G401 (cell line): ENCODE measurements at regions not wholly inside any gene's neighbourhood (a gene's known extent, or its start where the extent isn't known, plus 50 kb on each side); places are given as distances from the start of the nearest gene placed in this dataset.
"Not testable (repeated sequence)": the region's sequence is repeated elsewhere in the genome, so short reads cannot be mapped to it uniquely, and the experiment has no call there.

Experiments
- DNase-seq: peaks from one replicate; pipeline ENCODE4 v3.0.0-alpha.2; 2015; ENCODE audit warnings: low spot score
- in situ Hi-C: cut with HindIII; loops from 2 replicates; pipeline ENCODE4 v1.10.0; 2016; ENCODE audit warnings: low sequenced_read_pairs, mixed read lengths

DNA sequence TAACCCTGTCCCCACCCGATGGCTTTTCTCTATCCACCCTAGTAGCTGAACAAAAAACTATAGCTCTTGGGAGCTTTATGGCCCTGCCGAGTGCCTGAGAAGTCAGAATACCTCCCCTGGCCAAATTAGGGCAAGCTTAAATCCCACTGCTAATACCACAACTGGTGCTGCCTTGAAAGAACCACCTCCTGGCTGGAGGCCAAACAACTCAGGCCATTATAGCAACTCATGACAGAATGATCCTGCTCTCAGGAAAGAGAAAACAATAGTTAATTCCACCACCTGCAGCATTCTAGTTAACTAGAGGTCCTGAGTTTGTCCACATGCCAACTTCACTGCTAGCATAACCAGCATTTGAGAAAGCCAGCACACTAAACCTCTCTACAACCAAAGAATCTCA is 123.2 kb downstream of the RTP4 start:
- in situ Hi-C loops: no loop called here
- no peak for DNase-seq

DNA sequence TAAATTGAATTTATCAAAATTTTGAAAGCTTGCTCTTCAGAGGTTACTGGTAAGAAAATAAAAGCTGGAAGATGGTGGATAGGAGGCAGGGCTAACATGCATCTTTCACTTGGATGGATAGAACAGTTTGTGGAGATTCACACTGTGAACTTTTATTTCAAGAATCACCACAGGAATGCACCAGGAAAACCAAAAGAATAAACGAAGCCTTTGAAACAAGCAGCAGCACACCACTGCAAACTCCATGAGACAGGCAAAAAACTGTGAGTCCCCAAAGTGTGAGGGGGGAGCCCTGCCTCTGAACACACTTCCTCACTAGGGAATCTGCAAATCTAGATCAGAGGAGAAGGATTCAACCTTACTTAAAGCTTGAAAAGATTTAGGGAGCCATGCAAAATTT is 122.2 kb downstream of the RTP4 start:
- no peak for DNase-seq
- in situ Hi-C loops: no loop called here

DNA sequence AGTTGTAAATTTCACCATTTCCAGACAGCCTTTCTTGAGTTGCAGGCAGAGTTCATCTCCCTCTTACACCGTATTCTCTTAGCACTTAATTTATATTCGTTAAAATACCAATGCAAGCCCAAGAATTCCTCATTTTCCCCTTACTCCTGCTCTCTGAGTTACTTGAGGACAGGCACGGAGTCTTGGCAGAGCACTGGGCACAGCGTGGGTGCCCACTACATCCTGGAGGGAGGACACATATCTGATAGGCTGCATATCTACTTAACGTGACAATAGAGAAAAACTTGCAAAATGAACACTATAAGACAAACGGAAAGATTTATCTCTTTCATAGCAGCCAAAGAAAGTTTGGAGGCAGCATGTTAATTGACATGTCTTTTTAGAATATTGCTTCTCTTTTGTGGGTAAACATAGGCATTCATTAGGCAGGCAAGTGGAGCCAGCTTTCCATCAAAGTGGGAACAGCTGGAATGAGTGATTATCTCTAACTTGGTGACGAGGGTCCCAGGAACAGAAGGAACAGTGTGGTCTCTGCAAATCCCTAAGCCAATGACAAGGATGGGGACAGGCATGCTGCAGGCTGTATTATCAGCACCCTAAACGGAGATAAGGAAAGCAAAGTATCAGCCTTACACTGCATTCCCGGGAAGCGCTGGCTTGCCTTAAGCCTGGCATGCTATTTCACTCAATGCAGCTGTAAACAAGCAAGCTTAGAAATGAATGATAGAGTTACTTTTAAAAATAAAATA is 116.5 kb downstream of the RTP4 start:
- in situ Hi-C loops: no loop called here
- no peak for DNase-seq

DNA sequence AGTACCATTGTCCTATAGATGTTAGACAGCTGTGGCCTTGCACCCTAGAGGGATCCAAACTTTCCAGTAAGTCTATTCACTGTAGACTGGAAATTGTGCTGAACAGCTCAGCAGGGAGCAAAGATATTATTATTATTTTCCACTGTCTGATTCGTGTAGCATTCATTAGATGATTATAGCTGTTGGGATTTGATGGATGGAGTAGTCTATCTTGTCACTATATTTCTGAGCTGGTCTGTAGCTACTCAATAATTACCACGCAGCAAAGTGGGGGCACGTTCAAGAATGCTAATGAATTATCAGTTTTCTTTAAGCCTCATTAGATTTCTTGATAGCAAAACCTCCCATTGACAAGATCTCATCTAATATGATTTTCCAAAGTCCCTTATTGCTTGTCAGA is 113.2 kb downstream of the RTP4 start:
- no peak for DNase-seq
- in situ Hi-C loops: no loop called here

DNA sequence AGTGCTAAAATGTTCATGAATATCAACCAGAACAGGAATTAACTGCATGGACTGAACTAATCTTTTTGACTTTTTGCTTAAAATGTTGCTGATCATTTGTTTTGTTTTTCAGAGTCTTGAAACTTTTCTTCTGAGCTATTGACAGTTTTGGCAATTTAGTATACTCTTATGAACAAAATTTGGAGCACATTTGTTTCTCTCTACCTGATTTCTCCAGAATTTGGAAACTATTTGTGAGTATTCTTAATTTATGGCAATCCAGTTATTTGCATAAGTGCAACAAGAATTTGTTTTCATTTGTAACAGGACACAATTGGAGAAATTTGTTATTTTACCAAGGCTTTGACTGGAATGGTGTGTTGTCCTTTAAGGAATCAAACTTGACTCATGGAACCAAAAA is 107.4 kb downstream of the RTP4 start:
- in situ Hi-C loops, DNase-seq: not testable (repeated sequence)

DNA sequence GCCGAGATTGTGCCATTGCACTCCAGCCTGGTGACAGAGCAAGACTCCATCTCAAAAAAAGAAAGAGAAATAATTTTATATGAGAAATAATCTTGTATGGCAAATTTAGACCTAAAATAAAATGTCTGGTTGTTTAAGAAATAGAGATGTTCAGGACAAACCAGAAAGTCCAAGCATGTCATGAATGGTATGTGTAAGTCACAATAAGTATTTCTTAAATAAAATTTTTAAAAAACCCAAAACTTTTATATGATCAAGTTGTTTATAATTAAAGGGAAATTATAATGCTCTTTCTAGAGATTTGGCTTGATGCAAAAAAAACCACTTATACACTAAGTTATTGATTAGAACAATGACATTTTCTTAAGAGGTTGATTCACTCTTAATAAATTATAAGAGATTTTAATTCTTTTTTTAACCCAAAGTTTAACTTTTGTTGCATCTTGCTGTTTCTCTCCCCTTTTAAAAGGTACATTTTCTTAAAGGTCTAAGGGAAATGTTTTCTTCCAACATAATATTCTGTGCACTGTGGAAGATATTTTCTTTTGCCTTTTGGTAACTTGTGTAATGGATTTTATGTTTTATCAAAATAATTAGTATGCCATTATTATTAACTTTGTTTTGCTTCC is 105.7 kb downstream of the RTP4 start:
- in situ Hi-C loops: no loop called here

DNA sequence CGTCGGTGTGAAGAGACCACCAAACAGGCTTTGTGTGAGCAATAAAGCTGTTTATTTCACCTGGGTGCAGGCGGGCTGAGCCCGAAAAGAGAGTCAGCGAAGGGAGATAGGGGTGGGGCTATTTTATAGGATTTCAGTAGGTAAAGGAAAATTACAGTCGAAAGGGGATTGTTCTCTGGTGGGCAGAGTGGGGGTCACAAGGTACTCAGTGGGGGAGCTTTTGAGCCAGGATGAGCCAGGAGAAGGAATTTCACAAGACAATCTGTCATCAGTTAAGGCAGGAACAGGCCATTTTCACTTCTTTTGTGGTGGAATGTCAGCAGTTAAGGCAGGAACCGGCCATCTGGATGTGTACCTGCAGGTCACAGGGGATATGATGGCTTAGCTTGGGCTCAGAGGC is 98.1 kb downstream of the RTP4 start:
- DNase-seq, in situ Hi-C loops: not testable (repeated sequence)

More for the DNA sequence above, 105.7 kb downstream of the RTP4 start:
- DNase-seq: no peak

DNA sequence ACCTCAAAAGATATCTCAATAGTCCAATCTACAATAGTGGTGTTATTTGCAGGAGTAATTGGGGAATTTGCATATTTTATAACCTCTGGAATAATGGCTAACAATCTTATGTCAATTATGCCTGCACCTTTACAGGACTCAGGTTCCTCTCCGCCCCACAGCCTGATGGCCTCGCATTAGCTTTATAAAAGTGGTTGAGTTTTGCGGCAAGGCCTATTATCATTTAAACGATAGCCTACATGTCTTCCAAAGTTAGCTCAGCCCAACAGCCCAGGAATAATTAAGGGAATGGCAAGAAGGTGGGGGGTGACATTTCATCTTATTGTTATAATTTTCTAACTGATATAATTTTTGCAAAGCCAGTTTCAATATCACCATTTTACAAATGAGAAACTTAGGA is 97.3 kb downstream of the RTP4 start:
- no peak for DNase-seq
- in situ Hi-C loops: no loop called here

DNA sequence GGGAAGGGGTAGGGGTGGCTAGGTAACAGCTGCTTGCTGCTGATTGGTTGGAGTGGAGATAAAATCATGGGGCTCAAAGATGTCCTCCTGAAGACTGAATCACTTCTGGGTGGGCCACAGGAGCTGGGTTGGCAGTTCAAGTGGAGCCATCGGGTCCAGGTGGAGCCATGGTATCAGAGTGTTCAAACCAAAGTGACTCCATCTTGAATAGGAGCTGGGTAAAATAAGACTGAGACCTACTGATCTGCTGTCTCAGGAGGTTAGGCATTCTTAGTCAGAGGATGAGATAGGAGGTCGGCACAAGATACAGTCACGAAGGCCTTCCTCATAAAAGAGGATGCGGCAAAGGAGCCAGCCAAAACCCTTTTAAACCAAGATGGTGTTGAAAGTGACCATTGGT is 96.5 kb downstream of the RTP4 start:
- DNase-seq: no peak
- in situ Hi-C loops: no loop called here

DNA sequence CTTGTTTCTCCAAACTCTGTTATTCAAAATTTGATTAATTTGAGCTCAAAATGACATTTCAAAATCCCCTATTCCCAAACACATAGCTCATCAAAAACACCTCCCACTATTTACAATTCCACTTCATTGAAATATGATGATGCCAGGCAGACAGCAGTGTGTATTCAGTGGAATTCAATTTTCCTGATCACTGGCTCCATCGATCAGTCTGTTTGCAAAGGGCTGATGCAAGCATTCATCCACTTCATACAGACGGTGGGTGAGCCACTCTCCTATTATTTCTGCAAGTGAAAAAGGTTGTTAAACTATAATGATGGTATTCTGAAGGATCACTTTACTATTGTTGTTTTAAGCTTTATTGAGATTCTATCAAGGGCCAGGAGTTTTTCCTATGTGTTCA is 90.7 kb downstream of the RTP4 start:
- in situ Hi-C loops: no loop called here
- no peak for DNase-seq

DNA sequence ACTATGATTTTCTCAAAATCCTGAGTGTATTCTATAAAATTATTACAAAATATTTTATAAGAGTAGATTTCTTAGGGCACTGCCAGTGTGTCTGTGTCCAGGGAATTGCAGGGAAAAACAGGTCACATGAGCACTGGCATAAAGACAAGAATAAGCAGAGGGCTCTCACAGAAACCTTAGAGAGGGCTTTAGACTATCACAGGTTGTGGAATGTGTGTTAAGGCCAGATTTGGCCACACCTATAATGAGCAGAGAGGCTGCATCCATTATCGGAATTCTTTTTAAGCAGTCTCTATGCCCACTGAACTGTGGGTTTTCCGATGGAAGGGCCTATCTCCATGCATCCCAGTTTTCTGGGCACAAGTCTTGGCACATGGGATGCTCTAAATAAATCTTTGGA is 90.2 kb downstream of the RTP4 start:
- in situ Hi-C loops: no loop called here
- DNase-seq: no peak

DNA sequence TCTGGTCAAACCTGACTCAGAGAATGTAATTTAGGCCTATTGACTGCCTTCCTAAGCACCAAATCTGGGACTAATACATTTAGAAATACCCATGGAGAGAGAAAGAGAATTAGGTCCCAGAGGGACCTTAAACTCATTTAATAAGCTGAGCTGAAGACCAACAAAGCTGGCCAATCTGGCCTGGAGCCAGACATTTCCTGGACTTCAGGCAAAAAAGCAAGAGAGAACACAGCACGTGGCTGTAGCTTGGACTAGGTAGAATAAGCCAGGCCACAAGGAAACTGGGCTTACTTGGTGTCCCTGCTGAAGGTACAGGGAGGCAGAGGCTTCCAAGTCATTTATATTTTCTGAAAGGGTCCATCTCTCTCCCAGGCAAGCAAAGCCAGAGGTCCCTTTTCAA is 88.1 kb downstream of the RTP4 start:
- peak; percentile 33 for DNase-seq
- in situ Hi-C loops: no loop called here

DNA sequence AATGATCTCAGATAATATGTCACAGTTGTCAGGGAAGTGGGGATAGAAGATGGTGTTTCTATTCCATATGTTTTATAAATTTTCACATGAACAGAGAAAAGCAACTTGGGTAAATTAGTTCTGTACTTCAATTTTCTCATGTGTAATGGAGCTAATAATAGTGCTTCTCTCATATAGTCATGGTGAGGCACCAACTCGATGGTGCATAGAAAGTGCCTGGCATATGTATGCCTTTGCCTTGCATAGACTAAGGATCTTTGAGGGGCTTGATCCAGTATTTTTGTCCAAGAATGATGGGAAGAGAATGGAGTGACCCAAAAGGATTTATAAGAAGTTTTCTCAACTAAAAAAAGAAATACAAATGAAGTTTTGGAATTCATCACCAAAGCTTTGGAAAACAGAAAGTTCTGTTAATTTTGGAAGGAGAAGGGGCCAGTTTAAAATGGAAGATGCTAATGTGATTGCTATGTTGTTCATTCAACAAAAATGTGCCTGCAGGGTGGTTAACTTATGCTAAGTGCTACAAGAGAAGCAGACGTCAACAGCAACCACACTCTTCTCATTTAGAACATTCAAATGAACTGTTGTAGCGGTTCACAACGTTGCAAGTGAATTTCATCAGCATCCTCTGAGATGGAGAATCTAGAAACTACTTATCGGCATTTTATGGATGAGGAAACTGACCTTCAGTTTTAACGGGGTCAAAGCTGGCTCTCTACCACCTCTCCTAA is 86.1 kb downstream of the RTP4 start:
- in situ Hi-C loops: no loop called here

DNA sequence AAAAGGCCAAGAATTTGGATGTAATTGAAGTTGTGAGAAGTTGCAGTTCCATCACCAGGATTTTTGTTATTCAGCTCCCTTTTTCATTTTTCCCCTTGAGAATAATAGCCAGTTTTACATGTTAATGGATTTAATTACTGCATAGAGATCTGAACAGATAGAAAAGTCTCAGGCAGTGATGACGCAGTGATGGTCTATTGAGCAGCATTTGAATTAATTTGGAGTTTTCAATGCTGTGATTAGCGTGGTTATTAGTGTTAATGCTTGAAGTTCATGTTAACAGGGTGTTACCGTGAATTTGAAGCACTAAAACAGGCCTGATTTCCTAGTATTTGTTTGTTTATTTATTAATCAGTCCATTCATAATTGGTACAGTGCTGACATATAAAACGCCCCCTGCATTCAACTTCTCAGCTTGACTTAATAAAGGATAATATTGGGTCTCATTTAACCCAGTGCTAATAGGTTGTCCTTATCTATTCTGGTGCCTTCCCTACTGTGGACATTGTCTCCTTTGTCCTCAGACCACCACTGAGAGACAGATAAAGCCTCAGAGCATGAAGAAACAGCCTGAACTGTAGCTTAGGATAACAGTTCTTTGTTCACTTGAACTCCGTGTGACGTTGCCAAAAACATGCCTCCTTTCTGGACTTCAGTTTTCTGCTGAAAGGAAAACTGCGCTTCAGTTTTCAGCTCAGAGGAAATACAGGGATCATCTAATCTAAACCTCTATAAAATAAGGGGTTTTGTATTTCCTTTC is 82.4 kb downstream of the RTP4 start:
- in situ Hi-C loops: no loop called here

More for the DNA sequence above, 86.1 kb downstream of the RTP4 start:
- DNase-seq: no peak

DNA sequence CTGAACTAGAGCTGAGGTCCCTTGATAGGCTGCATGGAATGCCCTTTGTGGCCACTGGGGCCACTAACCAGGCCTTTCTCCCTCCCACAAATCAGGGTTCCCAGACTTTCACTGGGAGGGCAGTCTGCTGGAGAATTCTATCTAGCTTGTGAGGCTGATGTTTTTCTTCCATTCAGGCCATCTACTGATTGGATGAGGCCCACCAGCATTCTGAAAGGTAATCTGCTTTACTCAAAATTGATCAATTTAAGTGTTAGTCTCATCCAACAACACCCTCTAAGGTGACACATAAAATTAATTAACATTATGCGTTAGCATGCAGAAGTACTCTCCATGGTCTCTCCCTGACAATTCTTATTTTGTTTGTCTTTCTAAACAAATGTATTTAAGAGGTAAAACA is 80.5 kb downstream of the RTP4 start:
- DNase-seq: no peak
- in situ Hi-C loops: no loop called here

More for the DNA sequence above, 82.4 kb downstream of the RTP4 start:
- no peak for DNase-seq

DNA sequence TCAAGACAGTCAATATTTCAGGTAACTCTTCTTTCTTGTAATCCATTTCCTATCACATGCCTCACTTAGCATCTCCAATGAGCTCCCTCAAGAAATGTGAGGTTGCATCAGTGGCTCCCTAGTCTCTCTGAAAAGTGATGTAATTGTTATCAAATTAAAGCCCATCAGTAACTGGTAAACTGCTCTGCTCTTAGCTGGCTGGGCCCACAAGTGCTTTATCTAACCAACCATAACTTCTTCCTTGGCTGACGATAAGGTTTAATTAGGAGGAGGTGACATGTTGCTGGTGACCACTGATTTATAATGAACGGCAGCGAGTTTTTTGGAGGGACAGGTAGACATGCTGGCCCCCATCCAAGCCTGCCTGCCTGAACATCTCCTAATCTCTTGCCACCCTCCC is 79.6 kb downstream of the RTP4 start:
- DNase-seq: no peak
- in situ Hi-C loops: no loop called here

DNA sequence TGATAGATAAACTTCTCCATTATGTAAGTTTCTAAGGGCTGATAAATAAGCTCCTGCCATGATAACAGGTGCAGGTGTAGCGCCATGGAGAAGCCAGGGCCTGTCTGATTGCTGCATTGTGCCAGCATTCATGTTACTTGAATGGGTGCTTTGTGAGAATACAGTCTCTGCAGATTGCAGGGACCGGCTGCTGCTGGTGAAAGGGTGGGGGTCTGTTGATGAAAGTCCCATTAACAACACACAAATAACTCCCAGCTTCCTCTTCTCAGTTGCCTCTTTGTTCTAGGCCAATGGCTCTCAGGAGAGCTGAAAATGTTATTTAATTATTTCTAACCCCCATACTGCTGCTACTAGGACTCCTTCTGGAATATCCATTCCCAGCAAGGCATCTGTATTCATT is 77.2 kb downstream of the RTP4 start:
- DNase-seq: no peak
- in situ Hi-C loops: no loop called here

DNA sequence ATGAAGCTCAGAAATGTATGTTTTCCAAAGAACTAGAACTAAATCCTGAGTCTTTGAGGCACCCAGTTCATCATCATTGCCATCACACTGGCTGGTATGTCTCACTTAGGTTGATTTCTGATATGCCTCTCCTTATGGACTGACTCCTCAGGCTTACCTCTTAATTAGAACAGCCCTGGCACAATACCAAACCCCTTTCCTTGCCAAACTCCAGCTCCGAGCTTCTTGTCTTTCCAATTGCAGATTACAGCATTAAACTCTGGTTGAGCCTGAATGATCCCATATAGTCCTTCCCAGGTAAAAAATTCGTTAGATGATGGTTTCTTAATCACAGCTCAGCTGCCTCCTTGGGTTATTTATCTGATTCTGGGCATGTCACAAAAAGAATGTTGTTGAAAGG is 66.3 kb downstream of the RTP4 start:
- DNase-seq: no peak
- in situ Hi-C loops: no loop called here

DNA sequence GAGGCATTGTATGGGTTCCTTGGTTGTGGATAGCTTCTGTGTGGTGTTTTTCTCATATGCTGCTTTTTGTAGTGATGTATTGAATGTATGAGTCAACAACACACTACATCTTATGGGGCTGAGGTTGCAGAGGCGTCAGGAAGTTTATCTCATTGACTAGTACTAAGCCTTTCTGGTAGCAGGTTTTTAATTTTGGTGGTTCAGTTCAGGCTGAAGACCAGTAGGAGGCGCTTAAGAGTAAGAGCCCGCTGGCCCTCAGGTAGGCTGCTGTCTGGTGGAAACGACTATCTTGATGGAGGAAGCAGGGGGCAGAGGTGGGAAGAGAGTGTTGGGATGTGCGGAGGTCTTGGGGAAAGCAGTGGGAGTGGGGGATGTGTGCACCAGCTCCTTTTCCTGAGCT is 62.4 kb downstream of the RTP4 start:
- in situ Hi-C loops: no loop called here
- no peak for DNase-seq
